ENCODE measurements at regions not wholly inside any gene's neighbourhood (a gene's known extent, or its start where the extent isn't known, plus 50 kb on each side); places are given as distances from the start of the nearest gene placed in this dataset.

DNA sequence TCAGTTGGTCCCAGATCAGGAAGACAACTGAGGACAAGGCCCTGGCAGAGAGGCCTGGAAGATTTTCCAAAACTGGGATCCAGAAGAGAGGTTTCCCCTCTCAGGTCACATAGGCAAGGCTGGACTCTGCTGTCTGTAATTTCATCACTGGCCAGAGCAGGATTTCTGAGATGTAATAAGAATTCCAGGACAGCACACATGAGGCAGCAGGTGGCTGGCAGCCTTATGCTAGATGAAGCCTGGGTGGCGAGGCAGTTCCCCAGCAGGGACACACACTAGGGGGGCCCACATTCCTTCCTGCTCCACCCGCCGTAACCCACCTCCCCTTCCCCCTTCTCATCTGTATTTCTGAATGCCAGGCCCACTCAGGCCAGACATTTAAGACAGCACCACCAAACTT, 98.6 kb downstream of the HNRNPLL start:
- no peak for TF ChIP-seq CTCF (IDR thresholded peaks at IDR 0.05)
- TF ChIP-seq POLR2A (IDR thresholded peaks at IDR 0.05) = no peak

Measured in sigmoid colon (tissue), 3 donors.